Neural progenitor cell (in vitro differentiated cells): ENCODE measurements at regions not wholly inside any gene's neighbourhood (a gene's known extent, or its start where the extent isn't known, plus 50 kb on each side); places are given as distances from the start of the nearest gene placed in this dataset.

Source experiments
- DNase-seq: peaks from one replicate; pipeline ENCODE4 v3.0.0-alpha.2; 2016; ENCODE audit warnings: low spot score
- H2AFZ ChIP-seq: fragments of 200-600 bp; sonication (generic); replicated peaks from 2 replicates; pipeline ENCODE4 v1.6.1; 2016; ENCODE audit warnings: antibody characterized with exemption
- H3F3A ChIP-seq: fragments of 200-600 bp; sonication (generic); 2 replicates; pipeline ENCODE4 v1.6.1; 2016; ENCODE audit warnings: antibody characterized with exemption, low read depth
- H3K27ac ChIP-seq: fragments of 200-600 bp; sonication (generic); 2 replicates; pipeline ENCODE4 v1.5.1; 2016; ENCODE audit warnings: mild to moderate bottlenecking
- H3K27me3 ChIP-seq: fragments of 200-600 bp; sonication (generic); 2 replicates; pipeline ENCODE4 v1.6.1; 2016; ENCODE audit warnings: mild to moderate bottlenecking, moderate library complexity
- H3K36me3 ChIP-seq: fragments of 200-600 bp; sonication (generic); 2 replicates; pipeline ENCODE4 v1.5.1; 2016
- H3K4me1 ChIP-seq: fragments of 200-600 bp; sonication (generic); 2 replicates; pipeline ENCODE4 v1.6.1; 2016; ENCODE audit warnings: mixed run types
- H3K4me2 ChIP-seq: fragments of 200-600 bp; sonication (generic); 2 replicates; pipeline ENCODE4 v1.6.1; 2016
- H3K4me3 ChIP-seq: fragments of 200-600 bp; sonication (generic); 2 replicates; pipeline ENCODE4 v1.5.1; 2016
- H3K79me2 ChIP-seq: fragments of 200-600 bp; sonication (generic); 2 replicates; pipeline ENCODE4 v1.6.1; 2016; ENCODE audit warnings: low read depth
- H3K9ac ChIP-seq: fragments of 200-600 bp; sonication (generic); 2 replicates; pipeline ENCODE4 v1.6.1; 2016
- H3K9me3 ChIP-seq: fragments of 200-600 bp; sonication (generic); 2 replicates; pipeline ENCODE4 v1.5.1; 2016; ENCODE audit warnings: low read depth
- H4K20me1 ChIP-seq: fragments of 200-600 bp; sonication (generic); 2 replicates; pipeline ENCODE4 v1.6.1; 2016; ENCODE audit warnings: low read depth
- H3K27ac Mint-ChIP-seq: 3 replicates; pipeline ENCODE4 v1.8.0; 2021; ENCODE audit warnings: mixed read lengths
- H3K27me3 Mint-ChIP-seq: 2 replicates; pipeline ENCODE4 v1.8.0; 2022; ENCODE audit warnings: low read depth, mild to moderate bottlenecking, inconsistent platforms, moderate library complexity, mixed read lengths; ENCODE audit not compliant: insufficient read depth
- H3K36me3 Mint-ChIP-seq: 3 replicates; pipeline ENCODE4 v1.8.0; 2021; ENCODE audit warnings: mixed read lengths
- H3K4me1 Mint-ChIP-seq: 3 replicates; pipeline ENCODE4 v1.8.0; 2021; ENCODE audit warnings: mixed read lengths
- H3K4me3 Mint-ChIP-seq: 3 replicates; pipeline ENCODE4 v1.8.0; 2021; ENCODE audit warnings: mild to moderate bottlenecking, moderate library complexity, mixed read lengths
- H3K9me3 Mint-ChIP-seq: 3 replicates; pipeline ENCODE4 v1.8.0; 2020; ENCODE audit warnings: mixed read lengths
- CTCF ChIP-seq: fragments of 200-600 bp; sonication (generic); IDR thresholded peaks from 2 replicates; pipeline ENCODE4 v1.5.1; 2017; ENCODE audit warnings: antibody characterized with exemption, mild to moderate bottlenecking
- EZH2 ChIP-seq: fragments of 200-600 bp; sonication (generic); IDR thresholded peaks from 2 replicates; pipeline ENCODE4 v1.6.1; 2017; ENCODE audit warnings: antibody characterized with exemption, mild to moderate bottlenecking, moderate library complexity
- EZH2phosphoT487 ChIP-seq: fragments of 200-600 bp; sonication (generic); IDR thresholded peaks from 2 replicates; pipeline ENCODE4 v1.6.1; 2017; ENCODE audit warnings: antibody characterized with exemption

DNA sequence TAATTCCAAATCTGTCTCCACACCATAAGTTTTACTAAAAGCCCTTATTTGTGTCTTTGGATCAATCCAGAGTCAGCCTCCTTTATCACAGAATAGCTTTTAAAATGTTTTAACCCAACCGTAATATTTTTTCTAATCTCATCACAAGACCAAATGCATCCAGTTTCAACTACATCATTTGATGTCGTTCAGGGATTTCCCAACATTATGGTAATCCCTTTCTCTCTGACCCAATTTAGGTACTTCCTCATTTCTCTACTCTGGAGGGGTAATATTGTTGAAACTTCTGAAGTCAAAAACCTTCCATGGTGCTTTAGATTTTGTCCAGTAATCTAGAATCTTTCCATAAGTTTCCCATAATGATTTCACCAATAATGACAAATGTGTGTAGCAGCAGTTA is 596.8 kb downstream of the SOX5 start:
- no peaks in the 10 kb centered on the region for H4K20me1 ChIP-seq
- no peaks in the 10 kb centered on the region for H3K9me3 ChIP-seq
- H2AFZ ChIP-seq: no peak overlapping the region
- H3K27ac ChIP-seq: no peak overlapping the region
- Mint-ChIP-seq H3K27me3 (no peaks in the 10 kb centered on the region), H3K9me3 (no peaks in the 10 kb centered on the region), H3K27ac (no peak overlapping the region), H3K36me3 (no peaks in the 10 kb centered on the region), H3K4me3 (no peak overlapping the region), H3K4me1 (peaks cover 10% of the 10 kb centered on the region)
- peaks cover 10% of the 10 kb centered on the region for H3K4me1 ChIP-seq
- DNase-seq: no peak
- no peaks in the 10 kb centered on the region for H3K36me3 ChIP-seq
- no peak overlapping the region for H3K4me2 ChIP-seq
- no peaks in the 10 kb centered on the region for H3K79me2 ChIP-seq
- H3K4me3 ChIP-seq: no peak overlapping the region
- no peak for TF ChIP-seq EZH2
- no peak for TF ChIP-seq EZH2phosphoT487
- TF ChIP-seq CTCF: no peak
- no peak overlapping the region for H3K9ac ChIP-seq
- no peaks in the 10 kb centered on the region for H3K27me3 ChIP-seq
- H3F3A ChIP-seq: no peaks in the 10 kb centered on the region

- Histone ChIP-seq H3K27me3 (no peaks in the 10 kb centered on the region), H3K4me1 (no peaks in the 10 kb centered on the region), H3K36me3 (no peaks in the 10 kb centered on the region), H3F3A (no peaks in the 10 kb centered on the region), H3K79me2 (no peaks in the 10 kb centered on the region), H2AFZ (no peak overlapping the region), H4K20me1 (no peaks in the 10 kb centered on the region), H3K27ac (no peak overlapping the region), H3K4me2 (no peak overlapping the region), H3K9ac (no peak overlapping the region), H3K9me3 (no peaks in the 10 kb centered on the region), H3K4me3 (no peak overlapping the region)
- Mint-ChIP-seq H3K4me3 (no peak overlapping the region), H3K27ac (no peak overlapping the region), H3K36me3 (no peaks in the 10 kb centered on the region), H3K4me1 (no peaks in the 10 kb centered on the region), H3K27me3 (no peaks in the 10 kb centered on the region), H3K9me3 (no peaks in the 10 kb centered on the region)
- TF ChIP-seq CTCF: no peak
- TF ChIP-seq EZH2phosphoT487: no peak
- no peak for TF ChIP-seq EZH2
- DNase-seq: no peak
These were observed 594.7 kb downstream of the SOX5 start for GRCh38 chr12:23354800-23355199.

GRCh38 chr12:23356440-23356839 is 593.0 kb downstream of the SOX5 start:
- DNase-seq: no peak
- Histone ChIP-seq H3K36me3 (no peaks in the 10 kb centered on the region), H3K9me3 (no peaks in the 10 kb centered on the region), H3K4me2 (no peak overlapping the region), H4K20me1 (no peaks in the 10 kb centered on the region), H3F3A (no peaks in the 10 kb centered on the region), H3K27ac (no peak overlapping the region), H3K4me3 (no peak overlapping the region), H2AFZ (peak overlapping the region; percentile 20), H3K4me1 (no peaks in the 10 kb centered on the region), H3K27me3 (no peaks in the 10 kb centered on the region), H3K9ac (no peak overlapping the region), H3K79me2 (no peaks in the 10 kb centered on the region)
- TF ChIP-seq EZH2phosphoT487: no peak
- TF ChIP-seq CTCF: no peak
- no peak for TF ChIP-seq EZH2
- Mint-ChIP-seq H3K4me1 (no peaks in the 10 kb centered on the region), H3K27me3 (no peaks in the 10 kb centered on the region), H3K27ac (no peak overlapping the region), H3K36me3 (no peaks in the 10 kb centered on the region), H3K9me3 (no peaks in the 10 kb centered on the region), H3K4me3 (no peak overlapping the region)
